ENCODE measurements at regions not wholly inside any gene's neighbourhood (a gene's known extent, or its start where the extent isn't known, plus 50 kb on each side); places are given as distances from the start of the nearest gene placed in this dataset.

GRCh38 chr4:31598639-31599038 lies 878.5 kb downstream of the PCDH7 start:
- H3K4me2 ChIP-seq (ENCODE audit: extremely low read depth, insufficient read depth, low read length) = no peak overlapping the region
- no peaks in the 10 kb centered on the region for H3K4me1 ChIP-seq (ENCODE audit: control insufficient read depth, extremely low read depth, insufficient read depth, low read length)
- TF ChIP-seq CTCF (conservative IDR thresholded peaks at IDR 0.05 in 1 of 2, IDR thresholded peaks at IDR 0.05 in 1 of 2; ENCODE audit: low read depth in 1 of 2, low read length in 2 of 2) (no peak), EZH2 (IDR thresholded peaks at IDR 0.05; ENCODE audit: low read length, missing control alignments) (no peak)
- H4K20me1 ChIP-seq (ENCODE audit: control insufficient read depth, extremely low read depth, insufficient read depth, low read length) = no peaks in the 10 kb centered on the region
- no peaks in the 10 kb centered on the region for H3K27me3 ChIP-seq (ENCODE audit: control insufficient read depth, insufficient read depth, low read length)
- no peaks in the 10 kb centered on the region for H3K9me3 ChIP-seq (ENCODE audit: control insufficient read depth, insufficient read depth, low read depth, low read length)
- H3K27ac ChIP-seq (ENCODE audit: insufficient read depth, low read length) = no peak overlapping the region
- DNase-seq (ENCODE audit: low read depth in 2 of 2) = no peak
- no peaks in the 10 kb centered on the region for H3K79me2 ChIP-seq (ENCODE audit: control insufficient read depth, insufficient read depth, low read length)
- H3K4me3 ChIP-seq (replicated peaks in 1 of 4; ENCODE audit: control extremely low read depth in 1 of 4, insufficient read depth in 1 of 4, low read depth in 3 of 4, low read length in 4 of 4) = no peak overlapping the region
- no peaks in the 10 kb centered on the region for H3K36me3 ChIP-seq (ENCODE audit: control insufficient read depth, insufficient read depth, low read length)
- no peak overlapping the region for H3K9ac ChIP-seq (ENCODE audit: insufficient read depth, low read length)
- no peak overlapping the region for H2AFZ ChIP-seq (ENCODE audit: low read length)

GRCh38 chr4:31601793-31602192 lies 881.6 kb downstream of the PCDH7 start:
- no peaks in the 10 kb centered on the region for H3K79me2 ChIP-seq (ENCODE audit: control insufficient read depth, insufficient read depth, low read length)
- H3K4me3 ChIP-seq (replicated peaks in 1 of 4; ENCODE audit: control extremely low read depth in 1 of 4, insufficient read depth in 1 of 4, low read depth in 3 of 4, low read length in 4 of 4) = no peak overlapping the region
- no peak for DNase-seq (ENCODE audit: low read depth in 2 of 2)
- no peak overlapping the region for H2AFZ ChIP-seq (ENCODE audit: low read length)
- no peak overlapping the region for H3K27ac ChIP-seq (ENCODE audit: insufficient read depth, low read length)
- no peak overlapping the region for H3K9ac ChIP-seq (ENCODE audit: insufficient read depth, low read length)
- no peak overlapping the region for H3K4me2 ChIP-seq (ENCODE audit: extremely low read depth, insufficient read depth, low read length)
- H3K27me3 ChIP-seq (ENCODE audit: control insufficient read depth, insufficient read depth, low read length) = no peaks in the 10 kb centered on the region
- H3K9me3 ChIP-seq (ENCODE audit: control insufficient read depth, insufficient read depth, low read depth, low read length) = no peaks in the 10 kb centered on the region
- no peak for TF ChIP-seq CTCF (conservative IDR thresholded peaks at IDR 0.05 in 1 of 2, IDR thresholded peaks at IDR 0.05 in 1 of 2; ENCODE audit: low read depth in 1 of 2, low read length in 2 of 2)
- TF ChIP-seq EZH2 (IDR thresholded peaks at IDR 0.05; ENCODE audit: low read length, missing control alignments) = no peak
- H3K4me1 ChIP-seq (ENCODE audit: control insufficient read depth, extremely low read depth, insufficient read depth, low read length) = no peaks in the 10 kb centered on the region
- no peaks in the 10 kb centered on the region for H3K36me3 ChIP-seq (ENCODE audit: control insufficient read depth, insufficient read depth, low read length)
- no peaks in the 10 kb centered on the region for H4K20me1 ChIP-seq (ENCODE audit: control insufficient read depth, extremely low read depth, insufficient read depth, low read length)

GRCh38 chr4:31613946-31614623 lies 893.9 kb downstream of the PCDH7 start:
- Histone ChIP-seq H3K36me3 (ENCODE audit: control insufficient read depth, insufficient read depth, low read length) (no peaks in the 10 kb centered on the region), H2AFZ (ENCODE audit: low read length) (no peak overlapping the region), H3K79me2 (ENCODE audit: control insufficient read depth, insufficient read depth, low read length) (no peaks in the 10 kb centered on the region), H3K4me2 (ENCODE audit: extremely low read depth, insufficient read depth, low read length) (no peak overlapping the region), H3K4me3 (replicated peaks in 1 of 4; ENCODE audit: control extremely low read depth in 1 of 4, insufficient read depth in 1 of 4, low read depth in 3 of 4, low read length in 4 of 4) (no peak overlapping the region), H3K9ac (ENCODE audit: insufficient read depth, low read length) (no peak overlapping the region), H4K20me1 (ENCODE audit: control insufficient read depth, extremely low read depth, insufficient read depth, low read length) (no peaks in the 10 kb centered on the region), H3K27ac (ENCODE audit: insufficient read depth, low read length) (no peak overlapping the region), H3K27me3 (ENCODE audit: control insufficient read depth, insufficient read depth, low read length) (no peaks in the 10 kb centered on the region), H3K9me3 (ENCODE audit: control insufficient read depth, insufficient read depth, low read depth, low read length) (no peaks in the 10 kb centered on the region), H3K4me1 (ENCODE audit: control insufficient read depth, extremely low read depth, insufficient read depth, low read length) (no peaks in the 10 kb centered on the region)
- peak; percentile 1 to 14 for DNase-seq (ENCODE audit: low read depth in 2 of 2)
- no peak for TF ChIP-seq EZH2 (IDR thresholded peaks at IDR 0.05; ENCODE audit: low read length, missing control alignments)
- TF ChIP-seq CTCF (conservative IDR thresholded peaks at IDR 0.05 in 1 of 2, IDR thresholded peaks at IDR 0.05 in 1 of 2; ENCODE audit: low read depth in 1 of 2, low read length in 2 of 2) = no peak

Measured in fibroblast of lung (primary cell).